ENCODE measurements at regions not wholly inside any gene's neighbourhood (a gene's known extent, or its start where the extent isn't known, plus 50 kb on each side); places are given as distances from the start of the nearest gene placed in this dataset.

DNA sequence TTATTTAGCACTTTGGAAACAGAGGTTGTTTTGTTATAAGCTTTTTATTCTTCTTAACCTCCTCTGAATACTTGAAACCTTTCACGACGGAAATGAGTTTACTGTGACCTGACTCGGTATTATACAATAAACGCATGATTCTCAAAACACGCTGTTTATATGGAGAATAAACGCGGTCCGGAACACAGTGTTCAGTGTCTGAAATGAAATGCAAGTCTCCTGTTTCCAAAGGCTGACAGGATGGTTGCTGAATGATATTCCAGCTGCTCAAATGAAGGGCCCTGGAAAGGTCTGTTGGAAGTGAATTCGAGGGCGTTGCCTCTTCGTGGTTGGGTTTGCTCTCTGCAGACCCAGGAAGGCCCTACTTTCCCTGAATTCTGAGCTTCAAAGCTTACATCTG lies 83.4 kb downstream of the RSPH3 start:
- TF ChIP-seq, protein P1, sequence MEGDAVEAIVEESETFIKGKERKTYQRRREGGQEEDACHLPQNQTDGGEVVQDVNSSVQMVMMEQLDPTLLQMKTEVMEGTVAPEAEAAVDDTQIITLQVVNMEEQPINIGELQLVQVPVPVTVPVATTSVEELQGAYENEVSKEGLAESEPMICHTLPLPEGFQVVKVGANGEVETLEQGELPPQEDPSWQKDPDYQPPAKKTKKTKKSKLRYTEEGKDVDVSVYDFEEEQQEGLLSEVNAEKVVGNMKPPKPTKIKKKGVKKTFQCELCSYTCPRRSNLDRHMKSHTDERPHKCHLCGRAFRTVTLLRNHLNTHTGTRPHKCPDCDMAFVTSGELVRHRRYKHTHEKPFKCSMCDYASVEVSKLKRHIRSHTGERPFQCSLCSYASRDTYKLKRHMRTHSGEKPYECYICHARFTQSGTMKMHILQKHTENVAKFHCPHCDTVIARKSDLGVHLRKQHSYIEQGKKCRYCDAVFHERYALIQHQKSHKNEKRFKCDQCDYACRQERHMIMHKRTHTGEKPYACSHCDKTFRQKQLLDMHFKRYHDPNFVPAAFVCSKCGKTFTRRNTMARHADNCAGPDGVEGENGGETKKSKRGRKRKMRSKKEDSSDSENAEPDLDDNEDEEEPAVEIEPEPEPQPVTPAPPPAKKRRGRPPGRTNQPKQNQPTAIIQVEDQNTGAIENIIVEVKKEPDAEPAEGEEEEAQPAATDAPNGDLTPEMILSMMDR (IDR thresholded peaks at IDR 0.05; ENCODE audit: low read length): no peak
- TF ChIP-seq EZH2 (IDR thresholded peaks at IDR 0.05; ENCODE audit: borderline replicate concordance, low read length): no peak
